ENCODE measurements at regions not wholly inside any gene's neighbourhood (a gene's known extent, or its start where the extent isn't known, plus 50 kb on each side); places are given as distances from the start of the nearest gene placed in this dataset.

DNA sequence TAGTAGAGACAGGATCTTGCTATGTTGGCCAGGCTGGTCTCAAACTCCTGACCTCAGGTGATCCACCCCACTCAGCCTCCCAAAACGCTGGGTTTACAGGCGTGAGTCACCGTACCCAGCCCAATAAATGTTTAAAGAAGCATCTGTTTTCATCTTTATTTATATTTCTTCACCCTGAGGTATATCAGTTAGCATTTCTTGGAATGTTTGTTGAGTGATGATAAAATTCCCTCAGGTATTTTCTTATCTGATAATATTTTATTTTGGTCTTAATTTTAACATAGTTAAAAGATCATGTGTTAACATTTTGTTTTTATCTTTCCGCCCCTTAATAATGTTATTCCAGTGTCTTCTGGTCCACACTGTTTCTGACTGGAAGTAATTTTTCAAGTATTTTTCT lies 839.6 kb upstream of the CDH10 start:
- TF ChIP-seq, protein P1, sequence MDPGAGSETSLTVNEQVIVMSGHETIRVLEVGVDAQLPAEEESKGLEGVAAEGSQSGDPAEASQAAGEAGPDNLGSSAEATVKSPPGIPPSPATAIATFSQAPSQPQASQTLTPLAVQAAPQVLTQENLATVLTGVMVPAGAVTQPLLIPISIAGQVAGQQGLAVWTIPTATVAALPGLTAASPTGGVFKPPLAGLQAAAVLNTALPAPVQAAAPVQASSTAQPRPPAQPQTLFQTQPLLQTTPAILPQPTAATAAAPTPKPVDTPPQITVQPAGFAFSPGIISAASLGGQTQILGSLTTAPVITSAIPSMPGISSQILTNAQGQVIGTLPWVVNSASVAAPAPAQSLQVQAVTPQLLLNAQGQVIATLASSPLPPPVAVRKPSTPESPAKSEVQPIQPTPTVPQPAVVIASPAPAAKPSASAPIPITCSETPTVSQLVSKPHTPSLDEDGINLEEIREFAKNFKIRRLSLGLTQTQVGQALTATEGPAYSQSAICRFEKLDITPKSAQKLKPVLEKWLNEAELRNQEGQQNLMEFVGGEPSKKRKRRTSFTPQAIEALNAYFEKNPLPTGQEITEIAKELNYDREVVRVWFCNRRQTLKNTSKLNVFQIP (CRISPR knock-in tag; IDR thresholded peaks at IDR 0.05; ENCODE audit: borderline replicate concordance, low read depth), result no peak
- TF ChIP-seq ISL1 (CRISPR knock-in tag; IDR thresholded peaks at IDR 0.05) (no peak), ZFP30 (CRISPR knock-in tag; IDR thresholded peaks at IDR 0.05) (no peak), ZNF8 (CRISPR knock-in tag; IDR thresholded peaks at IDR 0.05) (no peak), BACH2 (CRISPR knock-in tag; IDR thresholded peaks at IDR 0.05; ENCODE audit: borderline replicate concordance) (no peak), ZC3H10 (CRISPR knock-in tag; IDR thresholded peaks at IDR 0.05) (no peak), ESRRG (CRISPR knock-in tag; IDR thresholded peaks at IDR 0.05) (no peak), ZFP3 (CRISPR knock-in tag; IDR thresholded peaks at IDR 0.05) (no peak), RARB (CRISPR knock-in tag; IDR thresholded peaks at IDR 0.05) (no peak), ZNF70 (CRISPR knock-in tag; IDR thresholded peaks at IDR 0.05) (no peak), ZNF565 (CRISPR knock-in tag; conservative IDR thresholded peaks at IDR 0.05; ENCODE audit: low read depth) (no peak)
- TF ChIP-seq, protein P2, sequence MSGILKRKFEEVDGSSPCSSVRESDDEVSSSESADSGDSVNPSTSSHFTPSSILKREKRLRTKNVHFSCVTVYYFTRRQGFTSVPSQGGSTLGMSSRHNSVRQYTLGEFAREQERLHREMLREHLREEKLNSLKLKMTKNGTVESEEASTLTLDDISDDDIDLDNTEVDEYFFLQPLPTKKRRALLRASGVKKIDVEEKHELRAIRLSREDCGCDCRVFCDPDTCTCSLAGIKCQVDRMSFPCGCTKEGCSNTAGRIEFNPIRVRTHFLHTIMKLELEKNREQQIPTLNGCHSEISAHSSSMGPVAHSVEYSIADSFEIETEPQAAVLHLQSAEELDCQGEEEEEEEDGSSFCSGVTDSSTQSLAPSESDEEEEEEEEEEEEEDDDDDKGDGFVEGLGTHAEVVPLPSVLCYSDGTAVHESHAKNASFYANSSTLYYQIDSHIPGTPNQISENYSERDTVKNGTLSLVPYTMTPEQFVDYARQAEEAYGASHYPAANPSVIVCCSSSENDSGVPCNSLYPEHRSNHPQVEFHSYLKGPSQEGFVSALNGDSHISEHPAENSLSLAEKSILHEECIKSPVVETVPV (CRISPR knock-in tag; IDR thresholded peaks at IDR 0.05), result no peak
- TF ChIP-seq, protein P3, sequence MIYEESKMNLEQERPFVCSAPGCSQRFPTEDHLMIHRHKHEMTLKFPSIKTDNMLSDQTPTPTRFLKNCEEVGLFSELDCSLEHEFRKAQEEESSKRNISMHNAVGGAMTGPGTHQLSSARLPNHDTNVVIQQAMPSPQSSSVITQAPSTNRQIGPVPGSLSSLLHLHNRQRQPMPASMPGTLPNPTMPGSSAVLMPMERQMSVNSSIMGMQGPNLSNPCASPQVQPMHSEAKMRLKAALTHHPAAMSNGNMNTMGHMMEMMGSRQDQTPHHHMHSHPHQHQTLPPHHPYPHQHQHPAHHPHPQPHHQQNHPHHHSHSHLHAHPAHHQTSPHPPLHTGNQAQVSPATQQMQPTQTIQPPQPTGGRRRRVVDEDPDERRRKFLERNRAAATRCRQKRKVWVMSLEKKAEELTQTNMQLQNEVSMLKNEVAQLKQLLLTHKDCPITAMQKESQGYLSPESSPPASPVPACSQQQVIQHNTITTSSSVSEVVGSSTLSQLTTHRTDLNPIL (CRISPR knock-in tag; IDR thresholded peaks at IDR 0.05; ENCODE audit: low read depth), result no peak
- ATAC-seq, result no peak

DNA sequence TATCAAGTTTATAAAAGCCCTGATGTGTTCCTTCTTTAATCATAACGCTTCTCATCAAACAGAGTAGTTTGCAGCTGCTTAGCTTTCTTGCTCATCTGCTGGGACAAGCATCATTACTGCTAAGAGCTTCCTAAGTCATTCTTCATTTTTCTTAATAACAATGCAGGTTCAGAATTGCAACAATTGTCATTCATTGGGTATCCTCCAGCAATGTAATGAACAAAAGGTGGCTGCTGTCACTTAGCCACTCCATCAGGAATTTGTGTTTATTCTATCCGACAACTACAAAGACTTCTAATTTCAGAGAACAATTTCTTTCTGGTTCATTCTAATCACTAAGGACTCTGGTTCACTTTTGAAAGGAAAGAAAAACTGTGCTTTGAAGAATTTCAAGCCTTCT lies 836.7 kb upstream of the CDH10 start:
- ATAC-seq, result no peak
- TF ChIP-seq GLIS3 (CRISPR knock-in tag; IDR thresholded peaks at IDR 0.05) (no peak), BACH2 (CRISPR knock-in tag; IDR thresholded peaks at IDR 0.05; ENCODE audit: borderline replicate concordance) (no peak), ISL1 (CRISPR knock-in tag; IDR thresholded peaks at IDR 0.05) (no peak), ESRRG (CRISPR knock-in tag; IDR thresholded peaks at IDR 0.05) (no peak), ZNF8 (CRISPR knock-in tag; IDR thresholded peaks at IDR 0.05) (no peak)
- TF ChIP-seq, protein P3 (CRISPR knock-in tag; IDR thresholded peaks at IDR 0.05; ENCODE audit: low read depth), result no peak

DNA sequence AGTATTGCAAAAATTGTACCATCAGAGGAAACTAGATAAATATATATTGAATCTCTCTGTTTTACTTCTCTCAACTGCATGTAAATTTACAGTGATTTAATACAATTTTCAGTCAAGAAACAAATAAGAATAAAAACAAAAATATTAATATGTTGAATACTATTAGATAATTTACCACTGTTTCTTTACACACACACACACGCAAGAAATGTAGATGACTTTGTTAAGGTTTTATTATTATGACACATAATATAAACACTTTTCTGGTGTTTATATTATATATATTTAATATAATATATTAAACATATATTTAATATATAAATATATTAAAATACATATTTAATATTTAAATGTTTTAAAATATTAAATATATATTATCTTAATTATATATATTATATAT lies 814.3 kb upstream of the CDH10 start:
- TF ChIP-seq OSR1 (CRISPR knock-in tag; IDR thresholded peaks at IDR 0.05) (no peak), ARNTL (CRISPR knock-in tag; IDR thresholded peaks at IDR 0.05; ENCODE audit: borderline replicate concordance, low read depth) (no peak)
- ATAC-seq, result no peak

DNA sequence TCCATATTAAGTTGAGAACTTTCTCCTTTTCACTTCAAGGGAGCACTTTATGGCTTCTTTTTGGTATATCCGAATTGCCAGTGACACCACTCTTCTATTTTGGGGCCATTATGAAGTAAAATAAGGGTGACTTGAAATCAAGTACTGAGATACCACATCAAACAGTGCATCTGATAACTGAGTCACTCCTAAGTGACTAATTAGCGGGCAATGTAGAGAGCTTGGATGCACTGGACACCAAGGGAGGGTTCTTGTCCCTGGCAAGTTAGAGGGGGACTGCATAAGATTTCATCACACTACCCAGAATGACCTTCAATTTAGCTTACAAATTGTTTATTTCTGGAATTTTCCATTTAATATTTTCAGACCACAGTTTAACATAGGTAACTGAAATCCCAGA lies 813.9 kb upstream of the CDH10 start:
- ATAC-seq, result no peak
- TF ChIP-seq, protein P4, sequence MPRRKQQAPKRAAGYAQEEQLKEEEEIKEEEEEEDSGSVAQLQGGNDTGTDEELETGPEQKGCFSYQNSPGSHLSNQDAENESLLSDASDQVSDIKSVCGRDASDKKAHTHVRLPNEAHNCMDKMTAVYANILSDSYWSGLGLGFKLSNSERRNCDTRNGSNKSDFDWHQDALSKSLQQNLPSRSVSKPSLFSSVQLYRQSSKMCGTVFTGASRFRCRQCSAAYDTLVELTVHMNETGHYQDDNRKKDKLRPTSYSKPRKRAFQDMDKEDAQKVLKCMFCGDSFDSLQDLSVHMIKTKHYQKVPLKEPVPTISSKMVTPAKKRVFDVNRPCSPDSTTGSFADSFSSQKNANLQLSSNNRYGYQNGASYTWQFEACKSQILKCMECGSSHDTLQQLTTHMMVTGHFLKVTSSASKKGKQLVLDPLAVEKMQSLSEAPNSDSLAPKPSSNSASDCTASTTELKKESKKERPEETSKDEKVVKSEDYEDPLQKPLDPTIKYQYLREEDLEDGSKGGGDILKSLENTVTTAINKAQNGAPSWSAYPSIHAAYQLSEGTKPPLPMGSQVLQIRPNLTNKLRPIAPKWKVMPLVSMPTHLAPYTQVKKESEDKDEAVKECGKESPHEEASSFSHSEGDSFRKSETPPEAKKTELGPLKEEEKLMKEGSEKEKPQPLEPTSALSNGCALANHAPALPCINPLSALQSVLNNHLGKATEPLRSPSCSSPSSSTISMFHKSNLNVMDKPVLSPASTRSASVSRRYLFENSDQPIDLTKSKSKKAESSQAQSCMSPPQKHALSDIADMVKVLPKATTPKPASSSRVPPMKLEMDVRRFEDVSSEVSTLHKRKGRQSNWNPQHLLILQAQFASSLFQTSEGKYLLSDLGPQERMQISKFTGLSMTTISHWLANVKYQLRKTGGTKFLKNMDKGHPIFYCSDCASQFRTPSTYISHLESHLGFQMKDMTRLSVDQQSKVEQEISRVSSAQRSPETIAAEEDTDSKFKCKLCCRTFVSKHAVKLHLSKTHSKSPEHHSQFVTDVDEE (CRISPR knock-in tag; IDR thresholded peaks at IDR 0.05), result no peak
- TF ChIP-seq ZNF565 (CRISPR knock-in tag; conservative IDR thresholded peaks at IDR 0.05; ENCODE audit: low read depth) (no peak), ZC3H10 (CRISPR knock-in tag; IDR thresholded peaks at IDR 0.05) (no peak)
- TF ChIP-seq, protein P2 (CRISPR knock-in tag; IDR thresholded peaks at IDR 0.05), result no peak
- TF ChIP-seq, protein P1 (CRISPR knock-in tag; IDR thresholded peaks at IDR 0.05; ENCODE audit: borderline replicate concordance, low read depth), result no peak

Measured in SK-N-SH treated with all-trans-retinoic acid at 6 μM for 48 hours (cell line).